ENCODE measurements at regions not wholly inside any gene's neighbourhood (a gene's known extent, or its start where the extent isn't known, plus 50 kb on each side); places are given as distances from the start of the nearest gene placed in this dataset.

- no peak for DNase-seq
- in situ Hi-C loops (cut with MboI; ENCODE audit: low pct_unique_long_range_greater_than_20kb, low sequenced_read_pairs): no loop called here
Measured at GRCh38 chr6:98779618-98780017, 54.8 kb upstream of the POU3F2 start.

- in situ Hi-C loops (cut with MboI; ENCODE audit: low pct_unique_long_range_greater_than_20kb, low sequenced_read_pairs): no loop called here
Measured at GRCh38 chr6:98782772-98783171, 51.6 kb upstream of the POU3F2 start.

DNA sequence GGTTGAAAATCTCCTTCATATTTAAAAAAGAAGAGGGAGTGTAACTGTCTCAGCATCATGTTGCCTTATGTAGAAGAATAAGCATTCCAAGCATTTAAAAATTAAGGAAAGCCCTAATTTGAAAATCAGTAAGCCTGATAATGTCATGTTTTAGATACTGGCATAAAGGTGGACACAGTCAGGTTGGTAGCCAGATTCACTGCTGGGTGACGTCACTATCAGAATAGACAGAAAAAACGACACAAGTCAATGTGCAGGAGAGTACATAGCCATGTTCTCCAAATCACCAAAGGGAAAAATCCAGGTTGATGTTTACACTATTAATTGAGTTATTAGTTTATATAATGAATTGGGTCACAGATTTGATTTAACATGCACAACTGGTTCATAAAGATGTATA is 50.8 kb upstream of the POU3F2 start:
- no peak for DNase-seq
- in situ Hi-C loops (cut with MboI; ENCODE audit: low pct_unique_long_range_greater_than_20kb, low sequenced_read_pairs): no loop called here

More at GRCh38 chr6:98782772-98783171, 51.6 kb upstream of the POU3F2 start:
- DNase-seq: no peak
